Endodermal cell (in vitro differentiated cells): ENCODE measurements at regions not wholly inside any gene's neighbourhood (a gene's known extent, or its start where the extent isn't known, plus 50 kb on each side); places are given as distances from the start of the nearest gene placed in this dataset.

Source experiments
- DNase-seq: peaks from one replicate; pipeline ENCODE4 v3.0.0-alpha.2; 2017
- H3K27ac ChIP-seq: 2 replicates; pipeline ENCODE4 v1.5.1; 2013; ENCODE audit warnings: mild to moderate bottlenecking, low read depth, low read length, moderate library complexity
- H3K27me3 ChIP-seq: 2 replicates; pipeline ENCODE4 v1.6.1; 2013; ENCODE audit warnings: mild to moderate bottlenecking, low read length, moderate library complexity; ENCODE audit not compliant: insufficient read depth, control insufficient read depth, poor library complexity, severe bottlenecking
- H3K36me3 ChIP-seq: 2 replicates; pipeline ENCODE4 v1.7.0; 2013; ENCODE audit warnings: mild to moderate bottlenecking, low read length, moderate library complexity; ENCODE audit not compliant: control insufficient read depth, insufficient read depth
- H3K4me1 ChIP-seq: one replicate; pipeline ENCODE4 v1.7.0; 2013; ENCODE audit warnings: low read length; ENCODE audit not compliant: control insufficient read depth, insufficient read depth
- H3K4me3 ChIP-seq: 2 replicates; pipeline ENCODE4 v1.5.1; 2013; ENCODE audit warnings: mild to moderate bottlenecking, low read length, moderate library complexity
- H3K9ac ChIP-seq: 2 replicates; pipeline ENCODE4 v1.6.1; 2013; ENCODE audit warnings: mild to moderate bottlenecking, low read length, moderate library complexity; ENCODE audit not compliant: poor library complexity, severe bottlenecking; ENCODE audit errors: extremely low read depth
- H3K9me3 ChIP-seq: 2 replicates; pipeline ENCODE4 v1.6.1; 2013; ENCODE audit warnings: mild to moderate bottlenecking, low read length, moderate library complexity; ENCODE audit not compliant: control insufficient read depth
- H3K27ac Mint-ChIP-seq: 2 replicates; pipeline ENCODE4 v1.8.0; 2020; ENCODE audit warnings: mixed read lengths
- H3K27me3 Mint-ChIP-seq: 2 replicates; pipeline ENCODE4 v1.8.0; 2021; ENCODE audit warnings: mild to moderate bottlenecking, mixed read lengths; ENCODE audit not compliant: insufficient read depth
- H3K36me3 Mint-ChIP-seq: 2 replicates; pipeline ENCODE4 v1.8.0; 2020; ENCODE audit warnings: low read depth, mixed read lengths
- H3K4me1 Mint-ChIP-seq: 2 replicates; pipeline ENCODE4 v1.8.0; 2020; ENCODE audit warnings: mixed read lengths
- H3K4me3 Mint-ChIP-seq: 2 replicates; pipeline ENCODE4 v1.8.0; 2020; ENCODE audit warnings: mild to moderate bottlenecking, moderate library complexity, mixed read lengths
- H3K9me3 Mint-ChIP-seq: 2 replicates; pipeline ENCODE4 v1.8.0; 2020; ENCODE audit warnings: mild to moderate bottlenecking, mixed read lengths
- CTCF ChIP-seq: fragments of 200-600 bp; sonication (generic); conservative IDR thresholded peaks from 2 replicates; pipeline ENCODE4 v1.5.0; 2021; ENCODE audit warnings: antibody characterized with exemption, mild to moderate bottlenecking
- WGBS, 2 experiments: methylation state at CpG; one replicate each; pipeline versions ENCODE4 v1.1.5 to v1.1.7; 2013; ENCODE audit warnings: missing lambda C conversion rate in 2 of 2, mixed read lengths in 1 of 2; ENCODE audit not compliant: insufficient coverage in 1 of 2, insufficient read length in 1 of 2; 5-methylcytosine and 5-hydroxymethylcytosine counted together

DNA sequence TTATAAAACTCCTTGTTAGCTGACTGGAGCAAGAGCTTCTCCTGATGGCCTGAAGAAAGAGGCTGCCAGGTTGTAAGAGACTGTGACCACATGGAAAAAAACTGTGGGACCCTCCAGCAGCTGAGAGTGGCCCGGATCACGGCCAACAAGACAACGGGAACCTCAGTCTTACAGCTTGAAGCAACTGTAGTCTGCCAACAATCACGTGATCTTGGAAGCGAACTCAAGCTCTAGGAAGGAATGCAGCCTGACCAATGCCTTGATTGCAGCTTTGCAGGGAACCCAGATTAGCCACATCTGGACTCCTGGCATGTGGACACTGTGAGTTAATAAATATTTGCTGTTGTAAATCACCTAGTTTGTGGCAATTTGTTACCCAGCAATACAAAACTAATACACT lies 442.6 kb upstream of the PRMT6 start:
- H3K27ac ChIP-seq = no peak overlapping the region
- no peaks in the 10 kb centered on the region for H3K27me3 ChIP-seq
- H3K36me3 ChIP-seq = no peaks in the 10 kb centered on the region
- no peak overlapping the region for H3K9ac ChIP-seq
- no peak overlapping the region for H3K4me3 Mint-ChIP-seq
- no peaks in the 10 kb centered on the region for H3K36me3 Mint-ChIP-seq
- no peaks in the 10 kb centered on the region for H3K4me1 Mint-ChIP-seq
- no peak overlapping the region for H3K27ac Mint-ChIP-seq
- H3K9me3 ChIP-seq = no peaks in the 10 kb centered on the region
- TF ChIP-seq CTCF = no peak
- WGBS, 2 experiments = 95% methylated on average over 5 of the region's 5 CpGs
- DNase-seq = peak; percentile 37
- H3K9me3 Mint-ChIP-seq = no peaks in the 10 kb centered on the region
- H3K27me3 Mint-ChIP-seq = no peaks in the 10 kb centered on the region
- no peaks in the 10 kb centered on the region for H3K4me1 ChIP-seq
- H3K4me3 ChIP-seq = peak overlapping the region; percentile 26

DNA sequence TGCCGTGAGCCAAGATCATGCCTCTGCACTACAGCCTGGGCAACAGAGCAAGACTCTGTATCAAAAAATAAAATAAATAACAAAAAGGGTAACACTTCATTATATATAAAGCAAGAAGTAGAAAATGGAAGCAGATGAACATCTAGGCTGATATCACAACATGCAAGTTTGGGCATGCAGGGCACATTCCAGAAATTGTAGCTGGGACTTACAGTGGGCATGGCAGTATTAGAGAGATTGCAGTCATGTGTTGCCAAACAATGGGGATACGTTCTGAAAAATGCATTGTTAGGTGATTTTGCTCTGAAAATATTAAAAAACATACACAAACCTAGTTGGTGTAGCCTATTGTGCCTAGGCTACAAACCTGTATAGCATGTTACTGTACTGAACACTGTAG lies 441.0 kb upstream of the PRMT6 start:
- no peak for DNase-seq
- Histone ChIP-seq H3K4me1 (no peaks in the 10 kb centered on the region), H3K4me3 (no peak overlapping the region), H3K9ac (no peak overlapping the region), H3K27ac (no peak overlapping the region), H3K36me3 (no peaks in the 10 kb centered on the region), H3K27me3 (no peaks in the 10 kb centered on the region), H3K9me3 (peaks cover 6% of the 10 kb centered on the region)
- no peak overlapping the region for H3K27ac Mint-ChIP-seq
- H3K9me3 Mint-ChIP-seq = no peaks in the 10 kb centered on the region
- H3K27me3 Mint-ChIP-seq = no peaks in the 10 kb centered on the region
- H3K4me3 Mint-ChIP-seq = no peak overlapping the region
- H3K36me3 Mint-ChIP-seq = no peaks in the 10 kb centered on the region
- 63 to 94% methylated on average over 1 to 2 of the region's 2 CpGs for whole genome bisulfite sequencing, 2 experiments
- TF ChIP-seq CTCF = no peak
- H3K4me1 Mint-ChIP-seq = no peaks in the 10 kb centered on the region

DNA sequence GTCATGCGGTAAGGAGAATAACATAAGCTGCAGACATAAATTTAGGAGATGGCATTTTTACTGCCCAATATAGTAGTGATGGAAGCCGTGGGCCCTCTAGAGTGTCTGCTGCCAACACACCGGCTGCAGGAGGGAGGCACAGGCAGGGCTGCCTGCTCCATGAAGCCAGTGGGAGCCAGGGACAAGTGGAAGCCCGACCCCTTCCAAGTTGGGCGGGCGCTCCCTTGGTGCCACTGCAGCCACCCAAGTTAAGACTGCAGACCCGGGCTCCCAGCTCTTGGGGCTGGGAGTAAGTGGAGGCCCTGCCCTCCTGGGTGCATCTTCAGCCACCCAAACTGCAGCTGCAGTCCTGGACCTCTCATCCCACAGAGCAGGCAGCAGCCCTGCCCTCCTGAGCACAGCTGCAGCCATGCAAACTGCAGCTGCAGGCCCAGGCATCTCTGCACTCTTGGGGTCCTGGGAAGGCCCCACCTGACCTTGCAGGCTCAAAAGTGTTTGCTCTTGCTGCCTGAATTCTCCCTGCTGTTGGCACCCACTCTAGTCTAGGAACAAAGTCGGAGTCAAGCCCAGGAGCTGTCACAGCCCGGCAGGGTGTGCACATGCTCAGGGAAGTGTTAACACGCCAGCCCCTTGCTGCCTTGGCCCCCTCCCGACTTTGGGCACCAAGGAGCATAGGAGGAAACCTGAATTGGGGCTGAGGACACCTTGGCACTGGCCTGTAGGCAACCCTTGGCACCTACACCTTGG lies 437.2 kb upstream of the PRMT6 start:
- 90 to 97% methylated on average over 4 to 11 of the region's 11 CpGs for WGBS, 2 experiments
- peaks cover 22% of the 10 kb centered on the region for H3K9me3 ChIP-seq
- Mint-ChIP-seq H3K36me3 (no peaks in the 10 kb centered on the region), H3K4me1 (peaks cover 4% of the 10 kb centered on the region), H3K27me3 (no peaks in the 10 kb centered on the region), H3K9me3 (peaks cover 15% of the 10 kb centered on the region), H3K27ac (no peak overlapping the region), H3K4me3 (no peak overlapping the region)
- DNase-seq = no peak
- no peak overlapping the region for H3K9ac ChIP-seq
- no peak overlapping the region for H3K27ac ChIP-seq
- no peaks in the 10 kb centered on the region for H3K36me3 ChIP-seq
- H3K4me1 ChIP-seq = peaks cover 2% of the 10 kb centered on the region
- TF ChIP-seq CTCF = no peak
- H3K27me3 ChIP-seq = no peaks in the 10 kb centered on the region
- H3K4me3 ChIP-seq = no peak overlapping the region
